HG02642 (cell line): ENCODE measurements at regions not wholly inside any gene's neighbourhood (a gene's known extent, or its start where the extent isn't known, plus 50 kb on each side); places are given as distances from the start of the nearest gene placed in this dataset.

Source experiments
- ATAC-seq: cut with Tn5 transposase; IDR thresholded peaks from one replicate; pipeline ENCODE4 v1.9.1; 2021; ENCODE audit warnings: mild to moderate bottlenecking; ENCODE audit not compliant: unreplicated experiment, poor library complexity

GRCh38 chr6:81694855-81695254 is 57.6 kb downstream of the TENT5A start:
- no peak for ATAC-seq

- ATAC-seq, result no peak
Observed at GRCh38 chr6:81694207-81694606, 58.3 kb downstream of the TENT5A start.

GRCh38 chr6:81693266-81693665 is 59.2 kb downstream of the TENT5A start:
- ATAC-seq, result no peak

GRCh38 chr6:81690073-81690472 is 62.4 kb downstream of the TENT5A start:
- ATAC-seq, result no peak

- ATAC-seq, result no peak
Observed at GRCh38 chr6:81689580-81689979, 62.9 kb downstream of the TENT5A start.

- no peak for ATAC-seq
Observed at GRCh38 chr6:81683912-81684311, 68.6 kb downstream of the TENT5A start.

- ATAC-seq, result no peak
Observed at GRCh38 chr6:81682858-81683620, 69.4 kb downstream of the TENT5A start.

- no peak for ATAC-seq
Observed at GRCh38 chr6:81682235-81682795, 70.2 kb downstream of the TENT5A start.

GRCh38 chr6:81669445-81669844 is 83.0 kb downstream of the TENT5A start:
- ATAC-seq, result no peak

GRCh38 chr6:81668615-81669047 is 83.8 kb downstream of the TENT5A start:
- no peak for ATAC-seq

GRCh38 chr6:81666481-81666880 is 86.0 kb downstream of the TENT5A start:
- ATAC-seq, result no peak

- ATAC-seq, result no peak
Observed at GRCh38 chr6:81656231-81656630, 96.2 kb downstream of the TENT5A start.

GRCh38 chr6:81655696-81656095 is 96.8 kb downstream of the TENT5A start:
- no peak for ATAC-seq

GRCh38 chr6:81648502-81648901 is 104.0 kb downstream of the TENT5A start:
- ATAC-seq, result no peak

GRCh38 chr6:81643156-81643555 is 109.3 kb downstream of the TENT5A start:
- ATAC-seq, result no peak

- ATAC-seq, result no peak
Observed at GRCh38 chr6:81640891-81641290, 111.6 kb downstream of the TENT5A start.

- ATAC-seq, result no peak
Observed at GRCh38 chr6:81640126-81640525, 112.4 kb downstream of the TENT5A start.

- ATAC-seq, result no peak
Observed at GRCh38 chr6:81638366-81638765, 114.1 kb downstream of the TENT5A start.

GRCh38 chr6:81636930-81637568 is 115.4 kb downstream of the TENT5A start:
- no peak for ATAC-seq

GRCh38 chr6:81634155-81634880 is 118.2 kb downstream of the TENT5A start:
- no peak for ATAC-seq

GRCh38 chr6:81633391-81633790 is 119.1 kb downstream of the TENT5A start:
- no peak for ATAC-seq
